K562 (cell line): ENCODE measurements at regions not wholly inside any gene's neighbourhood (a gene's known extent, or its start where the extent isn't known, plus 50 kb on each side); places are given as distances from the start of the nearest gene placed in this dataset.

Experiments used
- ATAC-seq: fragments of 200-7000 bp; cut with Tn5 transposase; 3 replicates; pipeline ENCODE4 v1.9.1; 2020; ENCODE audit warnings: moderate library complexity
- BruUV-seq: library from RNA; stranded (reverse); fragments of 400-500 nt; replicated peaks from 2 replicates; lab custom pipeline; 2021; lab: Mats Ljungman, UMichigan
- CTCF ChIA-PET: fragments of 300-600 bp; formaldehyde crosslinking; extraction: SDS; loops from one replicate; lab custom pipeline; 2021; ENCODE audit warnings: low intra/inter-chr PET ratio; lab: Yijun Ruan, JAX
- POLR2A ChIA-PET: fragments of 300-600, 350-650 bp; sonication (Branson Sonifier 250); formaldehyde crosslinking; extraction: SDS; loops from one replicate; lab custom pipeline; 2021; ENCODE audit warnings: antibody characterized with exemption, inconsistent platforms; lab: Yijun Ruan, JAX
- DNase-seq, 4 experiments: peaks; one replicate each; pipeline versions ENCODE4 v3.0.0 to v3.0.0-alpha.2; 2011 to 2018; ENCODE audit warnings: low spot score in 3 of 4, mixed read lengths in 3 of 4; ENCODE audit errors: extremely low read depth in 1 of 4
- FAIRE-seq: peaks from 2 replicates; lab custom pipeline; 2011; peaks lifted over from hg19 to GRCh38; lab: Jason Lieb, UNC
- H2AFZ ChIP-seq: 2 replicates; pipeline ENCODE4 v1.6.0; 2011; ENCODE audit warnings: low read depth, low read length, control low read depth, inconsistent platforms
- H3K27ac ChIP-seq: fragments of 200-600 bp; 3 replicates; pipeline ENCODE4 v1.8.0; 2011; ENCODE audit warnings: low read depth, mild to moderate bottlenecking, control low read depth, inconsistent platforms, low read length, moderate library complexity, mixed read lengths; ENCODE audit errors: extremely low read depth
- H3K27me3 ChIP-seq, 2 experiments: fragments of 300-600 bp in 1 of 2; 2 replicates in 1 of 2; 3 replicates in 1 of 2; pipeline versions ENCODE4 v1.6.0 to v1.8.0; 2011; ENCODE audit warnings: inconsistent platforms in 2 of 2, low read length in 2 of 2, mild to moderate bottlenecking in 1 of 2, mixed read lengths in 1 of 2, moderate library complexity in 1 of 2; ENCODE audit not compliant: control insufficient read depth in 2 of 2, insufficient read depth in 2 of 2
- H3K36me3 ChIP-seq: fragments of 300-600 bp; 3 replicates; pipeline ENCODE4 v1.8.0; 2011; ENCODE audit warnings: mild to moderate bottlenecking, low read length, inconsistent platforms; ENCODE audit not compliant: control insufficient read depth, insufficient read depth
- H3K4me1 ChIP-seq, 2 experiments: fragments of 200-600 bp in 1 of 2; replicated peaks in 1 of 2; 2 replicates in 1 of 2; 3 replicates in 1 of 2; pipeline versions ENCODE4 v1.5.1 to v1.8.0; 2011; ENCODE audit warnings: inconsistent platforms in 2 of 2, low read length in 2 of 2, mild to moderate bottlenecking in 1 of 2, mixed read lengths in 1 of 2, moderate library complexity in 1 of 2; ENCODE audit not compliant: control insufficient read depth in 2 of 2, insufficient read depth in 2 of 2
- H3K4me2 ChIP-seq: 2 replicates; pipeline ENCODE4 v1.6.1; 2011; ENCODE audit warnings: low read length, control low read depth, inconsistent platforms, mixed read lengths; ENCODE audit not compliant: insufficient read depth
- H3K4me3 ChIP-seq: fragments of 200-600 bp; sonication (generic), shearing (Covaris generic); 2 replicates; pipeline ENCODE4 v1.5.1; 2016; ENCODE audit warnings: control low read depth, inconsistent platforms
- H3K79me2 ChIP-seq: fragments of 200-600 bp; 3 replicates; pipeline ENCODE4 v1.8.0; 2011; ENCODE audit warnings: low read length, inconsistent platforms; ENCODE audit not compliant: control insufficient read depth, insufficient read depth
- H3K9ac ChIP-seq, 2 experiments: 2 replicates each; pipeline versions ENCODE4 v1.6.0 to v1.6.1; 2011; ENCODE audit warnings: low read depth in 2 of 2, low read length in 2 of 2, control low read depth in 1 of 2, inconsistent platforms in 1 of 2, mild to moderate bottlenecking in 1 of 2, mixed read lengths in 1 of 2; ENCODE audit not compliant: insufficient read depth in 1 of 2
- H3K9me1 ChIP-seq: one replicate; pipeline ENCODE4 v1.6.0; 2011; ENCODE audit warnings: inconsistent platforms, mild to moderate bottlenecking, low read length, moderate library complexity; ENCODE audit not compliant: control insufficient read depth, insufficient read depth
- H3K9me3 ChIP-seq: replicated peaks from 2 replicates; pipeline ENCODE4 v1.5.1; 2011; ENCODE audit warnings: low read depth, low read length, inconsistent platforms; ENCODE audit not compliant: control insufficient read depth, insufficient read depth
- H4K20me1 ChIP-seq: replicated peaks from 2 replicates; pipeline ENCODE4 v1.6.1; 2011; ENCODE audit warnings: low read length, inconsistent platforms, mixed read lengths; ENCODE audit not compliant: control insufficient read depth, insufficient read depth
- ATF7 ChIP-seq: fragments of 450-650 bp; IDR thresholded peaks from 2 replicates; pipeline ENCODE4 v1.7.1; 2014; ENCODE audit warnings: mild to moderate bottlenecking, moderate library complexity
- CC2D1A ChIP-seq: fragments of 450-650 bp; IDR thresholded peaks from 2 replicates; pipeline ENCODE4 v1.6.1; 2017; ENCODE audit warnings: mild to moderate bottlenecking
- CREBBP ChIP-seq: IDR thresholded peaks from one replicate; pipeline ENCODE4 v1.6.1; 2012; ENCODE audit warnings: low read depth, mild to moderate bottlenecking, control low read depth, inconsistent platforms, low read length
- E2F8 ChIP-seq: fragments of 450-650 bp; IDR thresholded peaks from 2 replicates; pipeline ENCODE4 v1.7.1; 2018; ENCODE audit warnings: mild to moderate bottlenecking, low read depth; ENCODE audit not compliant: partially characterized antibody
- FIP1L1 ChIP-seq: fragments of 200-400 bp; formaldehyde crosslinking; IDR thresholded peaks from 2 replicates; pipeline ENCODE4 v1.6.1; 2018; ENCODE audit warnings: mild to moderate bottlenecking, low read depth, low read length; ENCODE audit not compliant: poor library complexity, severe bottlenecking
- GTF2F1 ChIP-seq: IDR thresholded peaks from 2 replicates; pipeline ENCODE4 v1.6.1; 2011; ENCODE audit warnings: low read depth, low read length, improper control_type of control experiment
- HCFC1 ChIP-seq: IDR thresholded peaks from 2 replicates; pipeline ENCODE4 v1.6.1; 2012; ENCODE audit warnings: low read depth, low read length, improper control_type of control experiment
- HDAC1 ChIP-seq, 2 experiments: fragments of 450-650 bp; IDR thresholded peaks; 2 replicates each; pipeline ENCODE4 v1.6.1; 2016 to 2017; ENCODE audit warnings: inconsistent platforms in 1 of 2, mild to moderate bottlenecking in 1 of 2, moderate library complexity in 1 of 2
- HDAC3 ChIP-seq: fragments of 450-650 bp; IDR thresholded peaks from 2 replicates; pipeline ENCODE4 v1.6.1; 2018; ENCODE audit warnings: borderline replicate concordance, mild to moderate bottlenecking, moderate library complexity; ENCODE audit not compliant: partially characterized antibody
- NR2C1 ChIP-seq, 2 experiments: fragments of 450-650 bp; IDR thresholded peaks; 2 replicates each; pipeline ENCODE4 v1.6.1; 2017; ENCODE audit warnings: mild to moderate bottlenecking in 2 of 2, antibody characterized with exemption in 1 of 2, inconsistent platforms in 1 of 2, missing compliant biosample characterization in 1 of 2, missing genetic modification characterization in 1 of 2
- RAD51 ChIP-seq: fragments of 450-650 bp; IDR thresholded peaks from 2 replicates; pipeline ENCODE4 v1.7.1; 2016; ENCODE audit warnings: low read depth, mild to moderate bottlenecking, borderline replicate concordance
- RBFOX2 ChIP-seq: fragments of 200-400 bp; formaldehyde crosslinking; IDR thresholded peaks from 2 replicates; pipeline ENCODE4 v1.6.1; 2017; ENCODE audit warnings: low read depth, mild to moderate bottlenecking, low read length, moderate library complexity
- RHOXF2B ChIP-seq: fragments of 250-450 bp; sonication (Bioruptor Pico); conservative IDR thresholded peaks from 2 replicates; pipeline ENCODE4 v1.5.1; 2021
- SNRNP70 ChIP-seq: fragments of 200-400 bp; formaldehyde crosslinking; optimal IDR thresholded peaks from 2 replicates; pipeline ENCODE3; 2017; ENCODE audit warnings: low read depth, low read length
- ZNF280A ChIP-seq: fragments of 450-650 bp; IDR thresholded peaks from 2 replicates; pipeline ENCODE4 v1.6.1; 2018; ENCODE audit warnings: mild to moderate bottlenecking, low read depth; ENCODE audit not compliant: partially characterized antibody
- ZNF561 ChIP-seq: fragments of 450-650 bp; formaldehyde crosslinking; conservative IDR thresholded peaks from 2 replicates; pipeline ENCODE4 v1.4.0; 2020; ENCODE audit warnings: mild to moderate bottlenecking, moderate library complexity
- WGBS: fragments of 100-300 bp; shearing (Covaris generic); methylation state at CpG from one replicate; pipeline ENCODE4 v1.1.6; 2016; ENCODE audit warnings: low coverage, mixed read lengths; ENCODE audit not compliant: insufficient coverage; ENCODE audit errors: missing lambda C conversion rate; 5-methylcytosine and 5-hydroxymethylcytosine counted together
- in situ Hi-C: fragments of 300-500 bp; cut with MboI; formaldehyde crosslinking; loops from 4 replicates; pipeline ENCODE4 v1.15.0; 2018; ENCODE audit warnings: inconsistent platforms, mixed read lengths
- intact Hi-C: fragments of 100-400 bp; cut with micrococcal nuclease; formaldehyde crosslinking; loops from 2 replicates; pipeline ENCODE4 v1.14.2; 2022

- Histone ChIP-seq H3K9me3 (0 out of 2 replicates have a peak, but pooled peaks cover 2% of the 10 kb centered on the region), H4K20me1 (no peaks in the 10 kb centered on the region), H3K4me3 (no peak overlapping the region), H3K9ac (no peak overlapping the region), H3K36me3 (no peaks in the 10 kb centered on the region), H3K4me2 (no peak overlapping the region), H3K4me1 (no peaks in the 10 kb centered on the region), H3K27ac (no peak overlapping the region), H3K9me1 (no peaks in the 10 kb centered on the region), H2AFZ (no peak overlapping the region), H3K27me3 (peaks cover 11 to 30% of the 10 kb centered on the region in 2 experiments; a peak in 4 of 5 replicates), H3K79me2 (no peaks in the 10 kb centered on the region)
- WGBS = 2% methylated on average over 6 of the region's 7 CpGs
- peak in 3 of 4 experiments; percentile 13 to 33 (median 19) for DNase-seq
- ChIA-PET POLR2A (no interaction called here), CTCF (no interaction called here)
- intact Hi-C loops = no loop called here
- no peak for FAIRE-seq
- in situ Hi-C loops = no loop called here
- no TSS peak for BruUV-seq
- peak; percentile 77 for ATAC-seq
- no peak for TF ChIP-seq HCFC1
- TF ChIP-seq ZNF280A = no peak
- no peak for TF ChIP-seq ZNF561 (CRISPR knock-in tag)
- no peak for TF ChIP-seq ATF7
- TF ChIP-seq RBFOX2 = no peak
- TF ChIP-seq FIP1L1 = no peak
- no peak for TF ChIP-seq E2F8
- no peak for TF ChIP-seq SNRNP70
- no peak for TF ChIP-seq GTF2F1
- no peak for TF ChIP-seq RHOXF2B
- no peak for TF ChIP-seq CC2D1A
- TF ChIP-seq CREBBP = no peak
- TF ChIP-seq HDAC1 (IDR thresholded peaks at IDR 0.05) = no peak
- TF ChIP-seq HDAC3 = no peak
- TF ChIP-seq NR2C1 (IDR thresholded peaks at IDR 0.05) = no peak
- no peak for TF ChIP-seq NR2C1 (tag; IDR thresholded peaks at IDR 0.05)
- TF ChIP-seq RAD51 = peak; percentile 54; the same call in 1 of the 2 replicates
Measured at GRCh38 chr12:125284945-125285685, 219.9 kb downstream of the AACS start.
